H1 (cell line): ENCODE measurements at regions not wholly inside any gene's neighbourhood (a gene's known extent, or its start where the extent isn't known, plus 50 kb on each side); places are given as distances from the start of the nearest gene placed in this dataset.

ENCODE experiments used
- CTCF ChIA-PET: fragments of 300-600 bp; sonication (Branson Sonifier 250); formaldehyde crosslinking; loops from one replicate; lab custom pipeline; 2021; ENCODE audit not compliant: partially characterized antibody; lab: Charles Lee
- POLR2A ChIA-PET: fragments of 300-600 bp; sonication (Branson Sonifier 250); formaldehyde crosslinking; loops from one replicate; lab custom pipeline; 2021; ENCODE audit warnings: inconsistent platforms; ENCODE audit not compliant: partially characterized antibody; lab: Charles Lee
- DNase-seq, 2 experiments: peaks; one replicate each; pipeline versions ENCODE4 v3.0.0 to v3.0.0-alpha.2; 2010 to 2022; ENCODE audit warnings: low spot score in 2 of 2, low read depth in 1 of 2, mixed read lengths in 1 of 2
- FAIRE-seq: peaks from 2 replicates; lab custom pipeline; 2011; peaks lifted over from hg19 to GRCh38; lab: Jason Lieb, UNC
- H2AFZ ChIP-seq: 2 replicates; pipeline ENCODE4 v1.8.1; 2012; ENCODE audit warnings: low read length, inconsistent platforms
- H2AK5ac ChIP-seq: 2 replicates; pipeline ENCODE4 v1.6.1; 2013; ENCODE audit warnings: low read depth, low read length
- H2BK120ac ChIP-seq: replicated peaks from 2 replicates; pipeline ENCODE3; 2013; ENCODE audit warnings: low read depth, low read length, inconsistent platforms
- H2BK12ac ChIP-seq: 2 replicates; pipeline ENCODE4 v1.6.1; 2013; ENCODE audit warnings: low read depth, low read length
- H2BK15ac ChIP-seq: 2 replicates; pipeline ENCODE4 v1.6.1; 2013; ENCODE audit warnings: low read length
- H2BK20ac ChIP-seq: 2 replicates; pipeline ENCODE4 v1.6.1; 2013; ENCODE audit warnings: low read length
- H2BK5ac ChIP-seq: 2 replicates; pipeline ENCODE4 v1.6.1; 2013; ENCODE audit warnings: low read depth, low read length
- H3K14ac ChIP-seq: 2 replicates; pipeline ENCODE4 v1.6.1; 2013; ENCODE audit warnings: inconsistent platforms; ENCODE audit not compliant: insufficient read length
- H3K18ac ChIP-seq: 2 replicates; pipeline ENCODE4 v1.6.1; 2013; ENCODE audit warnings: low read length; ENCODE audit errors: extremely low read depth
- H3K23ac ChIP-seq: 2 replicates; pipeline ENCODE4 v1.6.1; 2013; ENCODE audit warnings: inconsistent platforms; ENCODE audit not compliant: insufficient read length
- H3K23me2 ChIP-seq: 2 replicates; pipeline ENCODE4 v1.6.1; 2013; ENCODE audit warnings: low read depth, low read length
- H3K27ac ChIP-seq: 2 replicates; pipeline ENCODE4 v1.6.1; 2011; ENCODE audit warnings: low read depth, low read length, inconsistent platforms
- H3K27me3 ChIP-seq, 4 experiments: replicated peaks in 1 of 4; 1 replicate in 1 of 4; 2 replicates in 3 of 4; pipeline versions ENCODE4 v1.6.1 to v1.8.1; 2011 to 2013; ENCODE audit warnings: low read length in 3 of 4, mild to moderate bottlenecking in 3 of 4, inconsistent platforms in 2 of 4, mixed read lengths in 2 of 4, moderate library complexity in 1 of 4; ENCODE audit not compliant: control insufficient read depth in 3 of 4, insufficient read depth in 3 of 4; ENCODE audit errors: extremely low read depth in 1 of 4
- H3K36me3 ChIP-seq, 4 experiments: 2 replicates each; pipeline versions ENCODE4 v1.6.1 to v1.8.1; 2011 to 2013; ENCODE audit warnings: mild to moderate bottlenecking in 4 of 4, low read length in 3 of 4, moderate library complexity in 2 of 4, control low read depth in 1 of 4, inconsistent platforms in 1 of 4; ENCODE audit not compliant: insufficient read depth in 4 of 4, control insufficient read depth in 2 of 4
- H3K4ac ChIP-seq: replicated peaks from 2 replicates; pipeline ENCODE3; 2013; ENCODE audit warnings: low read length, low read depth, mixed read lengths, inconsistent platforms; ENCODE audit not compliant: insufficient read length
- H3K4me1 ChIP-seq, 4 experiments: replicated peaks in 1 of 4; 1 replicate in 1 of 4; 2 replicates in 3 of 4; pipeline versions ENCODE4 v1.6.1 to v1.8.1; 2011 to 2013; ENCODE audit warnings: low read length in 3 of 4, inconsistent platforms in 2 of 4, mixed read lengths in 1 of 4; ENCODE audit not compliant: insufficient read depth in 4 of 4, control insufficient read depth in 3 of 4
- H3K4me2 ChIP-seq, 2 experiments: 2 replicates each; pipeline versions ENCODE4 v1.6.1 to v1.8.1; 2011 to 2013; ENCODE audit warnings: low read depth in 2 of 2, low read length in 2 of 2, control low read depth in 1 of 2, inconsistent platforms in 1 of 2, mild to moderate bottlenecking in 1 of 2; ENCODE audit not compliant: insufficient read depth in 1 of 2
- H3K4me3 ChIP-seq, 4 experiments: fragments of 200-600, 300-600 bp in 1 of 4; sonication (generic), shearing (Covaris generic), sonication (Bioruptor Twin) in 1 of 4; 2 replicates each; pipeline versions ENCODE4 v1.5.1 to v1.8.1; 2011 to 2016; ENCODE audit warnings: low read length in 4 of 4, low read depth in 3 of 4, control low read depth in 2 of 4, inconsistent platforms in 2 of 4, mild to moderate bottlenecking in 2 of 4, mixed read lengths in 1 of 4, moderate library complexity in 1 of 4; ENCODE audit not compliant: insufficient read depth in 2 of 4; ENCODE audit errors: extremely low read depth in 1 of 4
- H3K56ac ChIP-seq: replicated peaks from 2 replicates; pipeline ENCODE3; 2013; ENCODE audit warnings: low read depth, mild to moderate bottlenecking, mixed read lengths, low read length, inconsistent platforms; ENCODE audit not compliant: insufficient read length
- H3K79me1 ChIP-seq: 2 replicates; pipeline ENCODE4 v1.6.1; 2013; ENCODE audit warnings: low read depth, low read length, control low read depth
- H3K79me2 ChIP-seq, 2 experiments: 2 replicates each; pipeline versions ENCODE4 v1.6.1 to v1.8.1; 2012 to 2013; ENCODE audit warnings: low read length in 2 of 2, mild to moderate bottlenecking in 2 of 2, inconsistent platforms in 1 of 2; ENCODE audit not compliant: insufficient read depth in 2 of 2, control insufficient read depth in 1 of 2
- H3K9ac ChIP-seq, 4 experiments: replicated peaks in 1 of 4; 1 replicate in 1 of 4; 2 replicates in 3 of 4; pipeline versions ENCODE4 v1.6.1 to v1.8.1; 2011 to 2013; ENCODE audit warnings: low read depth in 3 of 4, low read length in 3 of 4, control low read depth in 2 of 4, mild to moderate bottlenecking in 2 of 4, moderate library complexity in 2 of 4, inconsistent platforms in 1 of 4; ENCODE audit errors: extremely low read depth in 1 of 4
- H3K9me3 ChIP-seq, 2 experiments: 2 replicates each; pipeline versions ENCODE4 v1.6.1 to v1.8.1; 2012 to 2013; ENCODE audit warnings: mild to moderate bottlenecking in 2 of 2, moderate library complexity in 2 of 2, control low read depth in 1 of 2, inconsistent platforms in 1 of 2, low read depth in 1 of 2, low read length in 1 of 2, mixed read lengths in 1 of 2; ENCODE audit not compliant: insufficient read depth in 2 of 2
- H4K20me1 ChIP-seq, 2 experiments: replicated peaks in 1 of 2; 2 replicates each; pipeline versions ENCODE3 to v1.8.1; 2011 to 2013; ENCODE audit warnings: inconsistent platforms in 2 of 2, low read length in 2 of 2, mild to moderate bottlenecking in 1 of 2; ENCODE audit not compliant: insufficient read depth in 2 of 2, control insufficient read depth in 1 of 2
- H4K5ac ChIP-seq: 2 replicates; pipeline ENCODE4 v1.6.1; 2013; ENCODE audit warnings: low read length, low read depth, mixed read lengths, inconsistent platforms; ENCODE audit not compliant: insufficient read length
- H4K8ac ChIP-seq: 2 replicates; pipeline ENCODE4 v1.8.0; 2013; ENCODE audit warnings: mild to moderate bottlenecking, moderate library complexity, low read length, inconsistent platforms; ENCODE audit not compliant: insufficient read depth; ENCODE audit errors: extremely low read depth
- H4K91ac ChIP-seq: replicated peaks from 2 replicates; pipeline ENCODE3; 2013; ENCODE audit warnings: low read length, mixed read lengths, inconsistent platforms; ENCODE audit not compliant: insufficient read length
- CBX8 ChIP-seq: fragments of 300-800, 300-1000 bp; sonication (generic); IDR thresholded peaks from 2 replicates; pipeline ENCODE4 v1.7.1; 2016; ENCODE audit warnings: low read depth, low read length, borderline replicate concordance
- WGBS, 2 experiments: shearing (Covaris generic) in 1 of 2; methylation state at CpG; one replicate each; pipeline versions ENCODE4 v1.1.6 to v1.1.7; 2013 to 2015; ENCODE audit warnings: low lambda C conversion rate in 2 of 2, mixed read lengths in 2 of 2, inconsistent platforms in 1 of 2, low coverage in 1 of 2, missing lambda C conversion rate in 1 of 2; ENCODE audit not compliant: insufficient replicate concordance in 2 of 2, insufficient coverage in 1 of 2, insufficient read length in 1 of 2; ENCODE audit errors: extremely low coverage in 1 of 2, missing lambda C conversion rate in 1 of 2; 5-methylcytosine and 5-hydroxymethylcytosine counted together

DNA sequence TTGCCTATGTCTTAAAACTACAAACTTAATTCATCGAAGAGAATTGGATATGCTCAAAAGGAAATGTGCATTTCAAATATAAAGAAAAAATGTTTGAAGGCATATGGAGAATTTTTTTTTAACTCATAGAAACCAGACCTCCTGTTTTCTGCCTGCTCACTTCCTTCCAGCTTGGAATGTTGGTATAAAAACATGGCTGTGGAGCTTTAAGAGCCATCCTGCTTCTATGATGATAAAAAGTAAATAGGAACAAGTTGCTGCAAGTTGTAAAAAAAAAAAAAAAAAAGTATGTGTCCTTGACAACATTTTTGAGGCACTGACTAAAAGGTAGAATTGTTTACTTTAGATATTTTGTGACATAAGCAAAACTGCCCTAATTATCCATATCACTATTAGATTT is 1230.7 kb downstream of the PCDH9 start:
- WGBS, 2 experiments = 86% methylated on average over 1 of the region's 1 CpG; no CpG with 5 or more reads in 1 of the 2 experiments
- ChIA-PET CTCF (interaction anchor here (1.3 kb wide), 1 partner anchor 32 kb away, joined by 4 read pairs; no protein-coding TSS in a partner anchor), POLR2A (no interaction called here)
- FAIRE-seq = no peak
- Histone ChIP-seq H2BK12ac (no peak overlapping the region), H4K8ac (no peak overlapping the region), H3K27me3 (no peaks in the 10 kb centered on the region), H3K4me3 (no peak overlapping the region), H3K79me2 (no peaks in the 10 kb centered on the region), H3K27ac (no peak overlapping the region), H2BK120ac (no peak overlapping the region), H4K5ac (no peak overlapping the region)
- no peak for TF ChIP-seq CBX8
- TF ChIP-seq, all 59 proteins: peak for 0
- H3K23me2 ChIP-seq = no peaks in the 10 kb centered on the region
- H2BK5ac ChIP-seq = no peak overlapping the region
- H3K79me1 ChIP-seq = no peaks in the 10 kb centered on the region
- no peak overlapping the region for H3K4me2 ChIP-seq
- no peak overlapping the region for H3K56ac ChIP-seq
- H3K9me3 ChIP-seq = 0 out of 4 replicates have a peak, but pooled peaks cover 0 to 3% of the 10 kb centered on the region in 2 experiments
- no peak overlapping the region for H2BK15ac ChIP-seq
- no peak overlapping the region for H2AFZ ChIP-seq
- no peak overlapping the region for H2AK5ac ChIP-seq
- no peaks in the 10 kb centered on the region for H3K4me1 ChIP-seq
- no peaks in the 10 kb centered on the region for H3K36me3 ChIP-seq
- no peak overlapping the region for H3K18ac ChIP-seq
- H3K23ac ChIP-seq = no peak overlapping the region
- no peak overlapping the region for H3K4ac ChIP-seq
- H4K20me1 ChIP-seq = no peaks in the 10 kb centered on the region
- H3K14ac ChIP-seq = no peak overlapping the region
- H4K91ac ChIP-seq = no peak overlapping the region
- no peak overlapping the region for H2BK20ac ChIP-seq
- no peak for DNase-seq
- H3K9ac ChIP-seq = no peak overlapping the region
